KMS-11 (cell line): ENCODE measurements at regions not wholly inside any gene's neighbourhood (a gene's known extent, or its start where the extent isn't known, plus 50 kb on each side); places are given as distances from the start of the nearest gene placed in this dataset.
A peak's percentile ranks its signal among the peaks of the same experiment; 100 is the strongest.

Experiments
- H2AFZ ChIP-seq: fragments of 200-600 bp; sonication (generic); 2 replicates; pipeline ENCODE4 v1.6.1; 2016; ENCODE audit warnings: antibody characterized with exemption, mixed run types, low read depth
- H3K27ac ChIP-seq: fragments of 200-600 bp; sonication (generic); 2 replicates; pipeline ENCODE4 v1.6.1; 2016; ENCODE audit warnings: mild to moderate bottlenecking, mixed run types
- H3K27me3 ChIP-seq: fragments of 200-600 bp; sonication (generic); 2 replicates; pipeline ENCODE4 v1.6.1; 2017; ENCODE audit warnings: mild to moderate bottlenecking, low read depth, mixed run types, moderate library complexity; ENCODE audit not compliant: insufficient read depth
- H3K36me3 ChIP-seq: fragments of 200-600 bp; sonication (generic); 2 replicates; pipeline ENCODE4 v1.6.1; 2017; ENCODE audit warnings: mild to moderate bottlenecking, mixed run types; ENCODE audit not compliant: insufficient read depth
- H3K4me1 ChIP-seq: fragments of 200-600 bp; sonication (generic); 2 replicates; pipeline ENCODE4 v1.6.1; 2016; ENCODE audit warnings: mild to moderate bottlenecking, low read depth, mixed run types; ENCODE audit not compliant: poor library complexity, severe bottlenecking
- H3K4me2 ChIP-seq: fragments of 200-600 bp; sonication (generic); 2 replicates; pipeline ENCODE4 v1.7.0; 2016; ENCODE audit warnings: mild to moderate bottlenecking, mixed run types
- H3K4me3 ChIP-seq: fragments of 200-600 bp; sonication (generic); IDR thresholded peaks from 2 replicates; pipeline ENCODE4 v1.6.1; 2017; ENCODE audit warnings: low read depth, low read length, mixed read lengths; ENCODE audit not compliant: insufficient read depth
- H3K79me2 ChIP-seq: fragments of 200-600 bp; sonication (generic); 2 replicates; pipeline ENCODE4 v1.6.1; 2016; ENCODE audit warnings: low read depth, mixed run types; ENCODE audit not compliant: insufficient read depth
- H3K9ac ChIP-seq: fragments of 200-600 bp; sonication (generic); 2 replicates; pipeline ENCODE4 v1.6.1; 2016; ENCODE audit warnings: mild to moderate bottlenecking, mixed run types
- H4K20me1 ChIP-seq: fragments of 200-600 bp; sonication (generic); 2 replicates; pipeline ENCODE4 v1.6.1; 2016; ENCODE audit warnings: mild to moderate bottlenecking, mixed run types; ENCODE audit not compliant: insufficient read depth
- CTCF ChIP-seq: fragments of 200-600 bp; sonication (generic); conservative IDR thresholded peaks from 2 replicates; pipeline ENCODE4 v1.6.1; 2017; ENCODE audit warnings: low read depth, mild to moderate bottlenecking, antibody characterized with exemption, low read length, moderate library complexity, mixed read lengths

GRCh38 chr2:58710795-58711279 is 469.7 kb upstream of the FANCL start:
- no peaks in the 10 kb centered on the region for H3K4me1 ChIP-seq
- no peaks in the 10 kb centered on the region for H4K20me1 ChIP-seq
- no peak overlapping the region for H3K4me2 ChIP-seq
- H3K36me3 ChIP-seq, result no peaks in the 10 kb centered on the region; the same call in 1 of the 2 replicates
- no peak overlapping the region for H3K9ac ChIP-seq
- TF ChIP-seq CTCF, result no peak
- no peak overlapping the region for H3K4me3 ChIP-seq
- no peak overlapping the region for H3K27ac ChIP-seq
- no peaks in the 10 kb centered on the region for H3K79me2 ChIP-seq
- no peaks in the 10 kb centered on the region for H3K27me3 ChIP-seq
- H2AFZ ChIP-seq, result no peak overlapping the region

GRCh38 chr2:58709687-58710354 is 468.7 kb upstream of the FANCL start:
- Histone ChIP-seq H3K27me3 (no peaks in the 10 kb centered on the region), H2AFZ (0 out of 2 replicates have a peak overlapping the region, but pooled peaks have one; percentile 1)
- no peak for TF ChIP-seq CTCF

GRCh38 chr2:58709274-58709673 is 468.1 kb upstream of the FANCL start:
- Histone ChIP-seq H2AFZ (0 out of 2 replicates have a peak overlapping the region, but pooled peaks have one; percentile 1), H3K27me3 (no peaks in the 10 kb centered on the region)

More at GRCh38 chr2:58709687-58710354, 468.7 kb upstream of the FANCL start:
- Histone ChIP-seq H3K9ac (no peak overlapping the region), H3K4me3 (no peak overlapping the region), H3K27ac (no peak overlapping the region), H3K4me2 (no peak overlapping the region), H3K36me3 (no peaks in the 10 kb centered on the region; the same call in 1 of the 2 replicates), H3K79me2 (no peaks in the 10 kb centered on the region), H4K20me1 (no peaks in the 10 kb centered on the region), H3K4me1 (no peaks in the 10 kb centered on the region)

GRCh38 chr2:58708565-58708964 is 467.4 kb upstream of the FANCL start:
- no peak for TF ChIP-seq CTCF
- H3K4me1 ChIP-seq, result no peaks in the 10 kb centered on the region
- no peak overlapping the region for H3K4me3 ChIP-seq
- no peak overlapping the region for H3K4me2 ChIP-seq
- H3K9ac ChIP-seq, result no peak overlapping the region
- H3K79me2 ChIP-seq, result no peaks in the 10 kb centered on the region
- H3K27me3 ChIP-seq, result no peaks in the 10 kb centered on the region
- no peaks in the 10 kb centered on the region for H4K20me1 ChIP-seq
- no peak overlapping the region for H3K27ac ChIP-seq
- no peaks in the 10 kb centered on the region for H3K36me3 ChIP-seq
- H2AFZ ChIP-seq, result no peak overlapping the region

More at GRCh38 chr2:58709274-58709673, 468.1 kb upstream of the FANCL start:
- no peak overlapping the region for H3K27ac ChIP-seq
- H3K79me2 ChIP-seq, result no peaks in the 10 kb centered on the region
- no peaks in the 10 kb centered on the region for H3K4me1 ChIP-seq
- no peak for TF ChIP-seq CTCF
- H3K36me3 ChIP-seq, result no peaks in the 10 kb centered on the region
- H3K9ac ChIP-seq, result no peak overlapping the region
- H4K20me1 ChIP-seq, result no peaks in the 10 kb centered on the region
- no peak overlapping the region for H3K4me2 ChIP-seq
- no peak overlapping the region for H3K4me3 ChIP-seq
